WERI-Rb-1 (cell line): ENCODE measurements at regions not wholly inside any gene's neighbourhood (a gene's known extent, or its start where the extent isn't known, plus 50 kb on each side); places are given as distances from the start of the nearest gene placed in this dataset.

ENCODE experiments used
- DNase-seq: peaks from one replicate; pipeline ENCODE4 v3.0.0-alpha.2; 2020
- H3K27ac ChIP-seq: fragments of 250-450 bp; sonication (Bioruptor Pico); 2 replicates; pipeline ENCODE4 v1.5.1; 2020; ENCODE audit warnings: mild to moderate bottlenecking, moderate library complexity
- H3K27me3 ChIP-seq: fragments of 250-450 bp; sonication (Bioruptor Pico); 2 replicates; pipeline ENCODE4 v1.5.1; 2021; ENCODE audit warnings: mild to moderate bottlenecking, low read depth, moderate library complexity; ENCODE audit not compliant: insufficient read depth, severe bottlenecking
- H3K36me3 ChIP-seq: fragments of 250-450 bp; sonication (Bioruptor Pico); 2 replicates; pipeline ENCODE4 v1.5.1; 2020; ENCODE audit warnings: mild to moderate bottlenecking, moderate library complexity
- H3K4me3 ChIP-seq: 2 replicates; pipeline ENCODE4 v1.5.1; 2011; ENCODE audit warnings: low read depth, mild to moderate bottlenecking, control low read depth, low read length
- H3K9me3 ChIP-seq: fragments of 250-450 bp; sonication (Bioruptor Pico); 2 replicates; pipeline ENCODE4 v1.5.1; 2021; ENCODE audit warnings: mild to moderate bottlenecking, moderate library complexity; ENCODE audit not compliant: severe bottlenecking
- CTCF ChIP-seq: IDR thresholded peaks from 2 replicates; pipeline ENCODE4 v1.5.1; 2011; ENCODE audit warnings: low read depth, mild to moderate bottlenecking, control low read depth, inconsistent platforms, low read length

GRCh38 chr1:81174052-81174451 is 626.7 kb upstream of the ADGRL2 start:
- H3K36me3 ChIP-seq: no peaks in the 10 kb centered on the region
- H3K27me3 ChIP-seq: no peaks in the 10 kb centered on the region
- no peak for TF ChIP-seq CTCF
- DNase-seq: no peak
- no peak overlapping the region for H3K27ac ChIP-seq
- no peak overlapping the region for H3K4me3 ChIP-seq
- H3K9me3 ChIP-seq: no peaks in the 10 kb centered on the region

GRCh38 chr1:81172483-81172882 is 628.3 kb upstream of the ADGRL2 start:
- H3K27me3 ChIP-seq: no peaks in the 10 kb centered on the region
- no peak overlapping the region for H3K27ac ChIP-seq
- no peak overlapping the region for H3K4me3 ChIP-seq
- no peaks in the 10 kb centered on the region for H3K9me3 ChIP-seq
- H3K36me3 ChIP-seq: no peaks in the 10 kb centered on the region
- TF ChIP-seq CTCF: no peak
- no peak for DNase-seq

- Histone ChIP-seq H3K4me3 (no peak overlapping the region), H3K27ac (no peak overlapping the region), H3K9me3 (no peaks in the 10 kb centered on the region), H3K27me3 (no peaks in the 10 kb centered on the region), H3K36me3 (no peaks in the 10 kb centered on the region)
- TF ChIP-seq CTCF: no peak
- DNase-seq: no peak
These were observed 630.0 kb upstream of the ADGRL2 start for GRCh38 chr1:81170721-81171120.

GRCh38 chr1:81165963-81166362 is 634.8 kb upstream of the ADGRL2 start:
- no peak overlapping the region for H3K4me3 ChIP-seq
- no peak for DNase-seq
- H3K9me3 ChIP-seq: no peaks in the 10 kb centered on the region
- no peak overlapping the region for H3K27ac ChIP-seq
- no peak for TF ChIP-seq CTCF
- H3K36me3 ChIP-seq: no peaks in the 10 kb centered on the region
- H3K27me3 ChIP-seq: no peaks in the 10 kb centered on the region

GRCh38 chr1:81160696-81161095 is 640.0 kb upstream of the ADGRL2 start:
- no peak for TF ChIP-seq CTCF
- Histone ChIP-seq H3K9me3 (no peaks in the 10 kb centered on the region), H3K4me3 (no peak overlapping the region), H3K27me3 (no peaks in the 10 kb centered on the region), H3K27ac (no peak overlapping the region), H3K36me3 (no peaks in the 10 kb centered on the region)
- no peak for DNase-seq

- no peaks in the 10 kb centered on the region for H3K27me3 ChIP-seq
- H3K27ac ChIP-seq: no peak overlapping the region
- TF ChIP-seq CTCF: no peak
- no peak overlapping the region for H3K4me3 ChIP-seq
- H3K36me3 ChIP-seq: no peaks in the 10 kb centered on the region
- DNase-seq: no peak
- H3K9me3 ChIP-seq: no peaks in the 10 kb centered on the region
These were observed 642.1 kb upstream of the ADGRL2 start for GRCh38 chr1:81158592-81158991.
